ENCODE measurements at regions not wholly inside any gene's neighbourhood (a gene's known extent, or its start where the extent isn't known, plus 50 kb on each side); places are given as distances from the start of the nearest gene placed in this dataset.
"Not testable (repeated sequence)": the region's sequence is repeated elsewhere in the genome, so short reads cannot be mapped to it uniquely, and the experiment has no call there.

DNA sequence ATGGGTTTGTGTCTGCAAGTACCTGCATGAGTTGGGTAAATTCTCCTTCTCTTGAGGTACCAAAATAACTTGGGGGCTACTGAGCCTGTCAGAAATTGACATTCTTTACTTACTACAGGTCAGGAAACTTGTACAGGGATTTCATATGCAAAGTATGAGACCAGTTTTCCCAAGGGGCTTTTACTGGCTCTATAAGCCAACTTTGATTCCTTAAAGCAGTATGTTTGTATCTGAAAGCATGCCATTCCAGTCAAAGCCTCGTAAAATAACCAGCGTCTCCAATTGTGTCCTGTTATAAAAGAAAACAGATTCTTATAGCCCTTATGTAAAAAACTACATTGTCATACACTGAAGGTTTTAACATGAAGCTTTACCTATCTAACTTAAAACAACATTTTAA lies 90.2 kb downstream of the ZNF467 start:
- TF ChIP-seq, protein P1, sequence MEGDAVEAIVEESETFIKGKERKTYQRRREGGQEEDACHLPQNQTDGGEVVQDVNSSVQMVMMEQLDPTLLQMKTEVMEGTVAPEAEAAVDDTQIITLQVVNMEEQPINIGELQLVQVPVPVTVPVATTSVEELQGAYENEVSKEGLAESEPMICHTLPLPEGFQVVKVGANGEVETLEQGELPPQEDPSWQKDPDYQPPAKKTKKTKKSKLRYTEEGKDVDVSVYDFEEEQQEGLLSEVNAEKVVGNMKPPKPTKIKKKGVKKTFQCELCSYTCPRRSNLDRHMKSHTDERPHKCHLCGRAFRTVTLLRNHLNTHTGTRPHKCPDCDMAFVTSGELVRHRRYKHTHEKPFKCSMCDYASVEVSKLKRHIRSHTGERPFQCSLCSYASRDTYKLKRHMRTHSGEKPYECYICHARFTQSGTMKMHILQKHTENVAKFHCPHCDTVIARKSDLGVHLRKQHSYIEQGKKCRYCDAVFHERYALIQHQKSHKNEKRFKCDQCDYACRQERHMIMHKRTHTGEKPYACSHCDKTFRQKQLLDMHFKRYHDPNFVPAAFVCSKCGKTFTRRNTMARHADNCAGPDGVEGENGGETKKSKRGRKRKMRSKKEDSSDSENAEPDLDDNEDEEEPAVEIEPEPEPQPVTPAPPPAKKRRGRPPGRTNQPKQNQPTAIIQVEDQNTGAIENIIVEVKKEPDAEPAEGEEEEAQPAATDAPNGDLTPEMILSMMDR (IDR thresholded peaks at IDR 0.05) = no peak
- no peak for TF ChIP-seq POLR2AphosphoS5 (IDR thresholded peaks at IDR 0.05; ENCODE audit: insufficient read depth in 1 of 2, low read depth in 1 of 2)
- no peak for TF ChIP-seq POLR2A (IDR thresholded peaks at IDR 0.05)
- intact Hi-C loops (cut with DNase I) = no loop called here

DNA sequence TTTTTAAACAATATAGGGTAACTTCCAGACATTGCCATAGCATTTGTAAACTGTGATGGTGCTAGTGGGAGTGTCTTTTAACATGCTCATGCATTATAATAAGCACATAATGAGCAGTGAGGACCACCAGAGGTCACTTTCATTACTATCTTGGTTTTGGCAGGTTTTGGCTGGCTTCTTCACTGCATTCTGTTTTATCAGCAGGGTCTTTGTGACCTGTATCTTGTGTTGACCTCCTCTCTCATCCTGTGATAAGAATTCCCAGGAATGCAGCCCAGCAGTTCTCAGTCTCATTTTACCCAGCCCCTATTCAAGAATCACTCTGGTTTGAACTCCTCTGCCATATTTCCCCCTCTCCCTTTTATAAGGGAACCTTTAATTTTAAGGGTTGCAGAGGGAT lies 91.3 kb downstream of the ZNF467 start:
- H3K27ac ChIP-seq = no peak overlapping the region
- TF ChIP-seq POLR2A (IDR thresholded peaks at IDR 0.05) (no peak), POLR2AphosphoS5 (IDR thresholded peaks at IDR 0.05; ENCODE audit: insufficient read depth in 1 of 2, low read depth in 1 of 2) (no peak)
- TF ChIP-seq, protein P1 (IDR thresholded peaks at IDR 0.05) = no peak
- no peaks in the 10 kb centered on the region for H3K9me3 ChIP-seq
- H3K36me3 ChIP-seq = no peaks in the 10 kb centered on the region
- no peaks in the 10 kb centered on the region for H3K4me1 ChIP-seq
- no peaks in the 10 kb centered on the region for H3K27me3 ChIP-seq
- no peak for DNase-seq (ENCODE audit: extremely low spot score in 2 of 2)
- intact Hi-C loops (cut with DNase I) = no loop called here
- H3K4me3 ChIP-seq = no peak overlapping the region

More for the DNA sequence above, 90.2 kb downstream of the ZNF467 start:
- Histone ChIP-seq H3K4me1 (no peaks in the 10 kb centered on the region), H3K4me3 (no peak overlapping the region), H3K27me3 (no peaks in the 10 kb centered on the region), H3K27ac (no peak overlapping the region), H3K36me3 (no peaks in the 10 kb centered on the region), H3K9me3 (no peaks in the 10 kb centered on the region)
- no peak for DNase-seq (ENCODE audit: extremely low spot score in 2 of 2)

DNA sequence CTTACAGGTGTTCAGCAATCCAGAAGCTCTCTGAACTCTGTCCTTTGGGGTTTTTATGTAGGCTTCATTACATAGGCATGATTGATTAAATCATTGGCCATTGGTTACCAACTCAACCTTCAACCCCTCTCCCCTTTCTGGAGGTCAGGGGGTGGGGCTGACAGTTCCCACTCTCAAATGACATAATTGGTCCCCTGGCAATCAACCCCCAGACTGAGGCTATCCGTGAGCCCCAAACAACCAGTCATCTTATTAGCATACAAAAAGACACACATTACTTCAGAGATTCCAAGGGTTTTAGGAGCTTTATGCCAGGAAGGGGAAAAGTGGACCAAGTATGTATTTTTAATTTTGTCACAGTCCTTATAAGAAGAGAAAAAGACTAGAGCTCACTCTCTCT lies 92.1 kb downstream of the ZNF467 start:
- no peak overlapping the region for H3K27ac ChIP-seq
- no peaks in the 10 kb centered on the region for H3K27me3 ChIP-seq
- DNase-seq (ENCODE audit: extremely low spot score in 2 of 2) = no peak

DNA sequence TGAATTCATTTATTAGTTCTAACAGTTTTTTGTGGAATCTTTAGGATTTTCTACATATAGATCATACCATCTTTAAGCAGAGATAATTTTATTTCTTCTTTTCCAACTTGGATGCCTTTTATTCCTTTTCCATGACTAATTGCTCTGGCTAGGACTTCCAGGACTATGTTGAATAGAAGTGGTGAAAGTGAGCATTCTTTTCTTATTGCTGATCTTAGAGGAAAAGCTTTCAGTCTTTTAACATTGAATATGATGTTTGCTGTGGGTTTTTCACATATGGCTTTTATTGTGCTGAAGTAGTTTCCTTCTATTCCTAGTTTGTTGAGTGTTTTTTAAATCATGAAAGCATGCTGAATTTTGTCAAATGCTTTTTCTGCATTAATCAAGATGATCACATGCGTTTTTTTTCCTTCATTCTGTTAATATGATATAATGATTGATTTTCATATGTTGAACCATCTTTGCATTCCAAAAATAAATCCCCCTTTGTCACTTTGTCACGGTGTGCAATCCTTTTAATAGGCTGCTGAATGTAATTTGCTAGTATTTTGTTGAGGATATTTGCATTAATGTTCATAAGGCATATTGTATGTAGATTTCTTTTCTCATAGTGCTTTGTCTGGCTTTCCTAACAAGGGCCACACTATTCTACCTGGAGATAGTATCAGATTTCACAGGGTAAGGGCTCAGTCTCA lies 92.9 kb downstream of the ZNF467 start:
- no peak overlapping the region for H3K27ac ChIP-seq
- no peak for DNase-seq (ENCODE audit: extremely low spot score in 2 of 2)
- H3K36me3 ChIP-seq = no peaks in the 10 kb centered on the region
- TF ChIP-seq POLR2AphosphoS5 (IDR thresholded peaks at IDR 0.05; ENCODE audit: insufficient read depth in 1 of 2, low read depth in 1 of 2) (no peak), POLR2A (IDR thresholded peaks at IDR 0.05) (no peak)
- TF ChIP-seq, protein P1 (IDR thresholded peaks at IDR 0.05) = no peak
- intact Hi-C loops (cut with DNase I) = no loop called here
- no peak overlapping the region for H3K4me3 ChIP-seq
- H3K27me3 ChIP-seq = no peaks in the 10 kb centered on the region
- H3K4me1 ChIP-seq = no peaks in the 10 kb centered on the region
- H3K9me3 ChIP-seq = no peaks in the 10 kb centered on the region

More for the DNA sequence above, 92.1 kb downstream of the ZNF467 start:
- TF ChIP-seq POLR2A (IDR thresholded peaks at IDR 0.05) = no peak
- TF ChIP-seq, protein P1 (IDR thresholded peaks at IDR 0.05) = no peak
- TF ChIP-seq POLR2AphosphoS5 (IDR thresholded peaks at IDR 0.05; ENCODE audit: insufficient read depth in 1 of 2, low read depth in 1 of 2) = no peak
- no peaks in the 10 kb centered on the region for H3K9me3 ChIP-seq
- no peaks in the 10 kb centered on the region for H3K4me1 ChIP-seq
- intact Hi-C loops (cut with DNase I) = no loop called here
- no peaks in the 10 kb centered on the region for H3K36me3 ChIP-seq
- H3K4me3 ChIP-seq = no peak overlapping the region

DNA sequence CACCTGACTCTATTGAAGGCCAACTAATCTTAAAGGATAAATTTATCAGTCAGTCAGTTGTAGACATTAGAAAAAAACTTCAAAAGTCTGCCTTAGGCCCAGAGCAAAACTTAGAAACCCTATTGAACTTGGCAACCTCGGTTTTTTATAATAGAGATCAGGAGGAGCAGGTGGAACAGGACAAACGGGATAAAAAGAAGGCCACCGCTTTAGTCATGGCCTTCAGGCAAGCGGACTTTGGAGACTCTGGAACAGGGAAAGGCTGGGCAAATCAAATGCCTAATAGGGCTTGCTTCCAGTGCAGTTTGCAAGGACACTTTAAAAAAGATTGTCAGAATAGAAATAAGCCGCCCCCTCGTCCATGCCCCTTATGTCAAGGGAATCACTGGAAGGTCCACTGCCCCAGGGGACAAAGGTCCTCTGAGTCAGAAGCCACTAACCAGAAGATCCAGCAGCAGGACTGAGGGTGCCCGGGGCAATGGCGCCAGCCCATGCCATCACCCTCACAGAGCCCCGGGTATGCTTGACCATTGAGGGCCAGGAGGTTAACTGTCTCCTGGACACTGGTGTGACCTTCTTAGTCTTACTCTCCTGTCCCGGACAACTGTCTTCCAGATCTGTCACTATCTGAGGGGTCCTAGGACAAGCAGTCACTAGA lies 98.5 kb downstream of the ZNF467 start:
- intact Hi-C loops (cut with DNase I) = loop anchor here (10.0 kb wide), 1 partner anchor 60 kb away; no protein-coding TSS in a partner anchor
- H3K9me3 ChIP-seq; H3K4me1 ChIP-seq; H3K27ac ChIP-seq; H3K4me3 ChIP-seq; H3K36me3 ChIP-seq; DNase-seq (ENCODE audit: extremely low spot score in 2 of 2); H3K27me3 ChIP-seq: not testable (repeated sequence)

All from vagina (tissue), 2 donors.